Activated T-cell treated with anti-CD3 and anti-CD28 coated beads for 4 hours (primary cell): ENCODE measurements at regions not wholly inside any gene's neighbourhood (a gene's known extent, or its start where the extent isn't known, plus 50 kb on each side); places are given as distances from the start of the nearest gene placed in this dataset.

Experiments used
- DNase-seq: peaks from one replicate; pipeline ENCODE4 v3.0.0-alpha.2; 2020

DNA sequence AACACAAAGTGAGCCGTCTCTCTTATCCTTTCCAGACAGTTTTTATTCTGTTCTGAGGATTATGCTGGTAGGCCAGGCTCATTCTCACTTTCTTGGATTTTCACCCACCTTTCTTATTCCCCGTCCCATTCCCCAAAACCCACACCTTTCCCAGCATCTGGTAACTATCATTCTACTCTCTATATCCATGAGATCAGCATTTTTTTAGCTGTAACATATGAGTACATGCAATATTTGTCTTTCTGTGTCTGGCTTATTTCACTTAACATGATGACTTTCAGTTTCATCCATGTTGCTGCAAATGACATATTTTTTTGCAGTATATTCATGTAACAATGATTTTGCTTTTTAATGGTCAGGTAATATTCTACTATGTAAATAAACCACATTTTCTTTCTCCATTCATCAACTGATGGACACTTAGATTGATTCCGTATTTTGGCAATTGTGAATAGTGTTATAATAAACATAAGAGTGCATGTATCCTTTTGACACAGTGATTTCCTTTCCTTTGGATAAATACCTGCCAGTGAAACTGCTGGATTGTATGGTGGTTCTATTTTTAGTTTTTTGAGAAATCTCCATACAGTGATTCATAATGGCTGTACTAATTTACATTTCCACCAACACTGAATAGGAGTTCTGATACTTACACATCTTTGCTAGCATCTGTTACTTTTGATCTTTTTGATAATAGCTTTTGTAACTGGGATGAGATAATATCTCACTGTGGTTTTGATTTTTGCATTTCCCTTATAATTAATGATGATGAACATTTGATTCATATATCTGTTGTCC lies 289.3 kb downstream of the RPRM start:
- DNase-seq: no peak

DNA sequence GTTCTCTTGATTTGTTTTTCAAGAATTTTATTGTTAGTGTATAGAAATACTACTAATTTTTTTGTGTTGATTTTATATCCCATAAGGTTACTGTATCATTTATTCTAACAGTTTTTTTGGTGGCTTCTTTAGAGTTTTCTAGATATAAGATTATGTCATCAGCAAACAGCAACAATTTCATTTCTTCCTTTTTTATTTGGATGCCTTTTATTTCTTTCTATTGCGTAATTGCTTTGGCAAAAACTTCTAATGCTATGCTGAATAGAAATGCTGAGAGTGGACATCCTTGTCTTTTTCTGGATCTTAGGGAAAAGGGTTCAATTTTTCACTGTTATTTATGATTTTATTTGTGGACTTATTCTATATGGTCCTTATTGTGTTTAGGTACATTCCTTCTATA lies 298.8 kb downstream of the RPRM start:
- no peak for DNase-seq

DNA sequence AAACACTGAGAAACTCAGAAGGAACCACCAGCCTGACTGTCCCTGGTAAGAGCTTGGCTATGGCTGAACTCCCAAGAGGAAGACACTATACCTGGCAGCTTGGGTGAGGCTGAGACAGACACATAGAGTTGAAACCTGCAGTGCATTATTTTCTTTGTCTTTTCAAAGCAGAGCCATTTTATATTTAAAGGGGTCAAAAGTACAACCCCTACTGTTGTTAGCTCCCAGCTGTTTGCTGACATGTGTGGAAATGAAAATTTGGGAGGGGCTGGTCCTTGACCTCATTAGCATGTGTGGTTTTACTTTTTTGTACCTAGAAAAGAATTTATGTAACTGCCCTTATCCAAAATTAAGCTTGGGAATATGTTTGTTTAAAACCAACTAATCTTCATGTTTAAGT lies 309.0 kb downstream of the RPRM start:
- DNase-seq: no peak

DNA sequence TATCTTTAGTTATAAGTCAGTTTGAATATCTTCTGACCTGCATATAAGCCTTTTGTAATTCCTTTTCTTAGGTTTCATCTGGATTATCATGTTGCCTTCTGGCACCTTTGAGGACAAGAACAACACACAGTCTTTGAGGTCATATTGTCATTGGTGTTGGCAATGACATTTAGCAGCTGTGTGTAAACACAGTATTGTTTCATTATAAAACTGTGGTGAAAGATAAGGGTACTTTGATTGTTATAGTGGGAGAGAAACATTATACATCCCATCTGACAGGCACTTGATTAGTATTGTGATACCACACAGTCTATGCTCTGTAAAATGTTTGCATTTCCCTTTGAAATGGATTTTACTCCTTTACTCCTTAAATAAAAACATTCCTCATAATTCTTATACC lies 313.5 kb downstream of the RPRM start:
- no peak for DNase-seq

DNA sequence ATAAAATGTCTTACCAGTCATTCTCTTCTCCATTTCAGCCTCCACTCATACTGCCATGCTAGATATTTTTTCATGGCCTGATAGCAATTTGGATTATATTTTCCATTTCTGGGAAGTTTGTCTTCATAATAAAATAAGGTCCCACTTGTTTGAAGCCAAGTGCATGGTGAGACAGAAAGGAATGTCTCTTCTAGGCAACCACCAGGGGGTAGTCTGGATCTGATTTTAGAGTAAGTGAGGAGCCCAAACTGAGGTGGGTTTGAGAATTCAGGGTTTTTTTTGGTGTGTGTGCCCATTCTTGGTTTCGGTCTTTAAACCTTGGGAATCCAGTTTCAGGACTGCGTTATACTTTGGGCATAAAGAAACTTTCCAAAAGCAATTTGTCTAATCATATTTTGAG lies 315.5 kb downstream of the RPRM start:
- no peak for DNase-seq

DNA sequence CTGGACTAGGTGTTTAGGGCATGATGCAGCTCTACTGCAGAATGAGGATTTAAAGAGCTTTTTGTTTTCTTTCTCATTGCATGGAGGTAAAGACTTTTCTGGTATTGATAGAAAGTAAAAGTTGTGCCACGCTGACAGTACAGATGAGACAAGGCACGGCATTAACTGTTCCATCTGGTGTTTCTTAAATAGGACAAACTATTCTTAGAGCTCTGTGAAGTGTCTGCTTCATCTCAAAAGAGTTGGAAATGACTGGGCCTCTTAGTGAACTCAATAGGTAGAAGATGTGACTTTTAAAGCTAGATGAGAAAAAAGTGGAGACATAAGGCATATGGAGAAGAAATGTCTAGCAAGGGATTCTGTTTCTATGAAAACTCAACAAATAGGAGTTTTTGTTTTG lies 321.8 kb downstream of the RPRM start:
- no peak for DNase-seq

DNA sequence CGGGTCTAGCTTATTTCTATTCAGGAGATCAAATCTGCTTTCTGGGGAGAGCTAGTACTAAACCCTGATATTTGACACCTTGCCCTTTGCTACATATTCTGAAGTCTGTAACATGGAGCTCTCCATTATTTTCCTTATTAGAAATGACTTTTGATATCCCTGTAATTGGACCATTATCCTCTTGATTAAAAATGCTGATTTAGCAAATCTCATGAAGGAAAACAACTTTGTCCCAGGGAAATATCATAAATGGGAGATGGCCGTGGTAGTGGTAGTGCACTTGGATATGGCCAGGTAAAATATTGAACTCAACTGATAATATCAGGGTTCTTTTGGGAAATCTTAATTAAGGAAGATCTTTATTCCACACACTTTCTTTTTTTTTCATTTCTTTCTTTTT lies 326.5 kb downstream of the RPRM start:
- DNase-seq: no peak

DNA sequence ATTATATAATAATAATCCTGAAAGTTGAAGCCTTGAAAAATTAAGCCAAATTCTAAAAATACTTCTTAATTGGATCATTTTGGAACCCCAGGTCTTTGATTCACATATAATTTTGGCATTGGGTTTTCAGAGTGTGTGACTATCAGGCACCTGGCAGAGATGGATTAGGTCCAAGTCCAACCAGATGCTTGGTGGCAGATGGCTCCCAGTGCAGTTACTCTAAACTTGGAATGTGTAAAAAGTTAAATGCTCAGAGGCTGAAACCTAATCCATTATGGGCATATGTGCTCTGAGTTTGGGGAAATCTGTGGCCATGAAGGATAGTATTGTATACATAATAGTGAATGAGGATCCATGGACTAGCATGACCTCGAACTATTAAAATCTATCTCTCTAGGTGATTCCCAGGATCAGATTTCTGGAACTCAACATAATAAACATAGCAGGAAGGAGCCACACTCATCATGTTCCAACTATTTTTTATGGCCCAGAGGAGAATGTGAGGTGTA lies 333.0 kb downstream of the RPRM start:
- DNase-seq: no peak

DNA sequence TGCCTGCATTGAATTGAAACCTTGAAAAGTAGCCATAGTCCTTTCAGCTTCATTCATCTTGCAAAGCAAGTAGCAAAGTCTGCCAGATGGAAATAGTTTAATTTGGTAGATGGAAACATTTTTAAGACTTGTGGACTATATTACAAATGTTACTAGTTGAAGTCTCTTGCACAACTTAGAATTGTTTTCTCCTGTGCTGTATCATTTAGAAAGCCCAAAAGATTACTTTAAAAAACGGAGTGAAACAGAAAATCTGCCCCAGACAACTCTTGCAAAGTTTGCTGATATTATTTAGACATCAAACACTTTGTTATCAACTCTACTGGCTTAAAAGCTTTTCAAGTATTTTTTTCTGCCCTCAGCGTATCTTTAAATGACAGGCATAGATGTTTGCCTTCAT lies 335.0 kb downstream of the RPRM start:
- DNase-seq: no peak

DNA sequence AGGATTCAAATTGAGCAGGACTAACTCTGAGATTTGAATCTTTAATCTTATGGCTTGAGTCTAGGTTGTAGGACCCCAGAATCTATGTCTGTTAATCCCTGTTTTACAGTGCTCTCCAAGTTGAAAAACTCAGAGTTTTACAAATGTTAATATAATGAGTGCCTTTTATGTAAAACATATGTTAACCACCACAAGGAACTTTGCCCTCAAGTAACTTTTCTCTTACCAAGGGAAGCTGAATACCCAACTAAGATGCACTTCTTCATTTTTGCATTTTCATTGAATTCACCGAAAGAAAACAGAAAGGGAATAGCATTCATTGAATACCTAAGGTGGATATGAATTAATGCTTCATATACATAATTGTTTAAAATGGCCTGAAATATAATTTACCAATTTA lies 338.1 kb downstream of the RPRM start:
- DNase-seq: no peak

DNA sequence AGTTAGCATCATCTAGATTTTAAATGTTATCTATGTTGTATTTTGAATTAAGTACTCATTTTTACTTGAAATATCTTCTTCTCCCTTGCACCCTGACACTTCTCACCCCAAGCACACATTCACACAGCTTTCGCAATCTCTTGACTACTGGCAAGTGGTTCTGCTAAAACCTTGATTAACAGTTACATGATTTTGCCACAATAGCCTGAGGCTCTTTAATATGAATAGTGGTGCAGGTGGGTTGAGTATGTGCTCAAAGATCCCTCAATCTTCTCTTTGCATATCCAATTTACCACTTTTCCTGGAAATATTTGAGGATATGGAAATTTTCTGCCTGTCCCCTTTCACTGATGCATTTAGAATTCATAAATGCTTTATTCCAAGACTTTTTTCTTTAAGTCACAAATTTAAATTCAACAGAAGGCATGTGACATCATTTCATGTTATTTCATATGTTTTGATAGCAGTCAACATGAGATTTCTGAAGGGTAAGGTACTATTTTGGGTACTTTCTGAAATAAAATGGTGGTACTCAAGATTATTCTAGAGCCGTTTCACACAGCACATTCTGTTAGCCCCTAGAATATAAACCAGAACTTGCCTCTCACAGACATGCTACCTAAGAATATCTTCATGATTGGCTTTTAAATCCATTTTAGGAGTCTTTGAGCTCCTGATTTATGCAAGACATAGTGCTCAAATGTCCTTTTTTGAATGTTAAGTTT lies 339.7 kb downstream of the RPRM start:
- no peak for DNase-seq

DNA sequence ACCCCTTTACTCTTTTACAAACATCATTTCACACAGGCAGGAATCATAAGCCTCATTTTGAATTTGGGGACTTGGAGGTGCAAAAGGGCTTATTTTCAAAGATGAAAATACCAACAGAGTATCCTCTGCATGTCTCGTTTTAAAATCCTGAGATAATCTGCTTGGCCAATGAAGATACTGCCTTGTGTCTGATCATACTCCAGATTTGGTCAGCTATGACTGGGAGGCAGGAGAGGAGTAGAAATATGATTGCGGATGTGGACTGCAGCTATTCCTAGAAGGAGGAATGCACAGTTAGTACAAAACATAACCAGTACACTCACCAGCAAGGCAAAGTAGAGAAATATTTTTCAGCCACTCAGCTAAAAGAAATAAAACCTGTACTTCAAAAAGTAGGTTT lies 342.3 kb downstream of the RPRM start:
- no peak for DNase-seq

DNA sequence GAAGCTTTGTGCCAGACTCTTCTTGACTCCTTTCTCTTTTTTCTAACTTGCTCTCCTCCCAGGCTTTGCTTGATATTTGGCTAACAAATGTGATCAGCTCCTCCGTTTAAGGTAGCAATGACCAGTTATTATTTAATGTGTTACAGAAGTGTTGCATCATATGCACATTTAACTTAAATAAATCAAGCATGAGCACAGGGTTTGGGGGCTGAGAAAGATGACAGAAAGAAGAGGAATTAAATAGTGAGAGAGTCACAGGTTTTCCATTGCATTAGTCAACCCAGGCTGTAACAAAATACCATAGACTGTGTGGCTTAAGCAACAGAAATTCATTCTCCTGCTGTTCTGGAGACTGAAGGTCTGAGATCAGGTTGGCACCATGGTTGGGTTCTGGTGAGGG lies 343.8 kb downstream of the RPRM start:
- DNase-seq: no peak

DNA sequence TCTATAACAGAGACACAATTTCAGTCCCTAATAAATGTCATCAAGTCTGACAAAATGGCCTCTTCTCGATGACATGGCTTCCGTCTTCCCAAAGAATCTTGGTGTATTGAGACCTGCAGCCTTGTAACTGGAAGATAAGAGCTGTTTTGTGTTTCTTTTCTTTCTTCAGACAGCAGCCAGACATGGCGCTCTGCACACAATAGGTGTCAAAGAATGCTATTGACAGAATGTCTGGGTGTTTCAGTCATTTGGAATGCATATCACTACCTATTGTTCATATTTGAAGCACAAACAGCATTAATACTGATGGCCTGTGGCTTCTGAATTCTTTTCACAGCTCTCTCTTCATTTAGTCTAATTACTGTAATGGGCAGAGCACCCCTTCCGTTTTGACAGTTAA lies 344.8 kb downstream of the RPRM start:
- no peak for DNase-seq

DNA sequence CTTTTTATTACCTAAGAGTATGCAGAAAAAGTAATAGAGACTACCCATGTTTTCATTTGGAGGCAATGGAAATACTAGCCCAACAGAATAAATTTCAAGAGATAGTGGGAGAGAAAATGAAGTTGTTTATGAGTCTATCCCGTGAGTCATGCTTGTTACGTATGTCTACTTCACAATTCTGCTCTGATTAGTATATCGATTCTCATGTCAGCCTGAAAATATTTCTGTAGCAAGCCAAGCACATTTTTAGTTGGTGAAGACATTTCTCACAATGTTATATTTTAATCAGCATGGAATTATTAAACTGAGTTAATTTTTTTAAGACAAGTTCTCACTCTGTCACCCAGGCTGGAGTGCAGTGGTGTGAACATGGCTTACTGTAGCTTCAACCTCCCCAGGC lies 346.1 kb downstream of the RPRM start:
- DNase-seq: no peak

DNA sequence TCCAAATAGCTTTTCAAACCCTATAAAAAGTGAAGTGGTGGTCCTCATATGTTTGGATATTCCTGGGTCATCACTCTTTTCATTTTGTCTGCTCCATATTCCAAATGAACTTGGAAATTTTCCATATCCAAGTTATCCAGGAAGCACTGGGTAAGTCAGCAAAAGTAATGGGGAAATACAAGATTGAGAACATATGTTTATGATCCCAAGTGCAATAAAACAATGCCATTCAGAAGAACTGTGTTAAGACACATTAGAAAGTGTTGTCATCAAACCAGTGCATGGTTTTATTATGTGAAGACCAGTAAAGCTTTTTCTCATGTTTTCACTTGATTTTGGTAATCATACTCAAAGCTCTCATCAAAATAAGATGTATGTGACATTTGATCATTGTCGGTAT lies 363.4 kb downstream of the RPRM start:
- no peak for DNase-seq

DNA sequence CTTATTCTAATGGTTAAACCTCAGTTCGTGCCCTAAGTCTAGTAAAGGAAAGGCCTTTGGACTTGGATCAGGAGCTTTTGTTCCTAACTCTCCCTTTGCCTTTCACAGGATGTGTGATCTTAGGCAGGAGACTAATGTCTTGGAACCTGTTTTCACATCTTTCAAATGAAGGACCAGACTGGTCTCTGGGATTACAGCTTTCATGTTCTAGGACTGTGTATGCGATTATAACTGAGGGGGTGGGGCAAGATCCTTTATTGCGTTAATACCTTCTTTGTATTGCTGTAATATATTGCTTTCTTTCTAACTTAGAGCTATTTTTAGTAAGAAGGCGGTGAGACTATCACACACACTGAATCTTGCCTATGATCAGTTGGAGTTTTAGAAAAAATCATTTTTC lies 368.1 kb downstream of the RPRM start:
- DNase-seq: no peak

DNA sequence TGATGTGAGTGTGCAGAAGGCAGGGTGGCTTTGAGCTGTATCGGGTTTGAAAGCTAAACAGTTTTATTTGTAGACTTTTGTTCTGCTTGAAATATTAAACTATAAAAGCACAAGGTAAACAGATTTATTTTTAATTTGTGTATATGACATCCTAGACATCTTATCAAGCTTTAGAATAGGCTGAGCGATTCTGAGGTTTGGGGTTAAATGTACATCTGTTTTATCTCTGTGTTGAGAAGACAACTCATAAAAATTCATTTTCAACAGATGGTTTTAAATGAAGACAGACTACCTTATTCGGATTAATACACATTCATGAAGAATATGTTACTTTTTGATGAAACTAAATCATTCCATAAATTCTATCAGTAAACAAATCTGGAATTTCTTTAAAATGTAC lies 368.8 kb downstream of the RPRM start:
- no peak for DNase-seq

DNA sequence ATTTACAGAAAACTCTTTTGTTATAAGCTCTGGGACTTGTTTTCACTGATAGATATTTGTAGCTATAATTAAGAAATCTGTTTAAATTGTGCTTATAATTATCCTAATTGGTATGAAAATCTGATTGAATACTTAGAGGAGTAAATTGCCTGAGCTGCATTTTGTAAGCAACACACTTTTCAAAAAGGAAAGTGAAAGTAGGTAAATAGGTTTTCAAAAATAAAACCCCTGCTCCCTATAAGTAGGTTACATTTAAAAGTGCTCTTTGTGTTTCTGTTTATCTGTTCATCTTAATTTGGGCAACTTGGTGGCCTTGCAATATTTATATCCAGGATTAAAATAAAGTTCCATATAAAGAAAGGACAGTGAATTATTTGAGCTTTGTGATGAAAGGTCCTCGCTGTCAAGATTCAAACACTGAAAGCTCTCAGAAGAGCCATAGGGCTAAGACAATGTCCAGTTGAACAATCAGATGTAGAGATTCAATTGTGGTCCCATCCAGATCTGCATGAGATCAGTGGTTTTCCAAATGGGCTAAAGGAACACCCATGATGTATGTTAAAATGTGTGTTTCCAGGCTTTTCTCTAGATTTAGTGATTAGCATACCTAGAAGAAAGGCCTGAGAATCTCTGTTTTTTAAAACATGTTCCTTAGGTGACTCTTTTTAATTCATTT lies 371.6 kb downstream of the RPRM start:
- DNase-seq: no peak

DNA sequence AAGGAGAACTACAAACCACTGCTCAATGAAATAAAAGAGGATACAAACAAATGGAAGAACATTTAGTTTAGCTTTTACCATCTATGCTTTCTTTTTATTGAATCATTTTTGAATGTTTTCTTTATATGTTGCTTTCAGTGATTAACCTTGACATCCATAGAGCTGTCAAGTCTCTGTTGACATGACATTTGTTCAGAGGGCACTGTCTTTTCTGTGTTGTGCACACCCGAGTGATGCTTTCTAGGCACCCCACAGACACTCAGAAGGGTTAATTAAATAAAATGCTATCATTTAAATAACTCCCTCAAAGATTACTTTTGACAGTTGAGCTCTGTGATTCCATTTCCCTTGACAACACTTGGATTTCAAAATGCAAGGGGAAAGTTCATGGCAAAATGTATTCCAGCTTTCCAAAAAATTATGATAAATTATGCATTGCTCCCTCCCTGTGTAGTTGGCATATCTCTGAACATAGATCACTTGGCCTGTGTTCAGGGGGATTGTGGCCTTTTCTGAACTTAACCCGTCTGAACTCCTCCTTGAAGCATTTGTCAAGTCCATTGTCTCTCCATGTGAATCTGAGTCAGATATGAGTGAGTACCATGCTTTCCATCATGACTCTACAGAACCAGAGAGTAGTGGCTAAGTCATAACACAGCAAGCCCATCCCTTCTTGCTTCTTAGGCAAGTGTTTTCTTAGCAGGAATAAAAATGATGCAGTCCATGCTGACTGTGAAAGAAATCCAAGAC lies 372.6 kb downstream of the RPRM start:
- no peak for DNase-seq

DNA sequence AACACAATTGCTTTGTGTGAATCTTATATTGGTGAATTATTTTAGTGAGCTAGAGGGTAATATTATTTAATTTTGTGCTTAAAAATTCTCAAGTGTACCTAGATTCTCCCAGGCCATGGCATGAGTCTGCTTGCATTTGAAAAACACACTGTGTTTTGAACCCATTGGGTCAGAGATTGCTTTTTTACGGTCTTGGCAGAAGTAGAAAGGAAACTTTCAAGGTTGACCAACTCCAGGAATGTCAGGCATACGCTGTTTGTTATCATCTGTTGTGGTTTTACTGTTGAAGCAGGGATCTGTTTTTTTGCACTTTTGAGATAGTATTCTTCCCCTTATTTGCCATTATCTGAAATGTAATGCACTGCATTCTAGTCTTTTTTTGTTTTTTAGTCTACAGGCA lies 377.4 kb downstream of the RPRM start:
- DNase-seq: no peak

DNA sequence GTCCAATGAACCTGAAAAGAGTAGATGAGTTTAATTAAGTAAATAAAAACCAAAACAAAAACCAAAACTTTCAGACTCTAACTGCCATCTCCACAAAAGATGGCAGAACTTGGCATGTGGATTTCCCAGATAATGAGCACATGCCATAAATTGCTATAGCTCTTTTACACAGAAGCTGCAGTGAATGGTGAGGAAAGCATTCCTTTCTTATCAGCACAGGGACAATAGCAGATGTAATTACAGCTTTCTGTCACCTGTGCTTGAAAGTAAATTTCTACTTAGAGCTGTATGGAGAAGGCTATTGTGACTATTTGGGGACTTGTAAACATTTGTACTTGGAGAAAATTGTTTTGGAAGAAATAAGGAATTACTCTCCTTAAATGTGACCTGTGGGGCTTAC lies 378.4 kb downstream of the RPRM start:
- no peak for DNase-seq

DNA sequence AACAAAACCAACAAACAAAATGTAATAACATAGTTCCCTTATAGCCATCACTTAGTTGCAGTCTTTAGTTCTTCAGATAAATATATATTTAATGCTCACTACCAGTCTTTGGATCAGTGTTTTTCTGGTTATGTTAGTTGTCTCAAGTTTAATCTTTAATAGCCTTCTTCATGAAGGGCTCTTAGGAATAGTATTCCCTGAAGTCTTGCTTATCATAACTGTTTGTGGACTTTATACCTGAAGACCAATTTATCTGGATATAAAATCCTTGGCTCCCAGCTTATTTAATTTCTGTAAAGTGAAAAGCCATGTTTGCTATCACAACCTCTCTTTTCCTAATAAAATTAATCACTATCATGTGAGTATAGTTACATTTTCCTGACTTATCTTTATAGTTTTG lies 379.7 kb downstream of the ARL6IP6 start:
- no peak for DNase-seq
